ENCODE measurements at regions not wholly inside any gene's neighbourhood (a gene's known extent, or its start where the extent isn't known, plus 50 kb on each side); places are given as distances from the start of the nearest gene placed in this dataset.

DNA sequence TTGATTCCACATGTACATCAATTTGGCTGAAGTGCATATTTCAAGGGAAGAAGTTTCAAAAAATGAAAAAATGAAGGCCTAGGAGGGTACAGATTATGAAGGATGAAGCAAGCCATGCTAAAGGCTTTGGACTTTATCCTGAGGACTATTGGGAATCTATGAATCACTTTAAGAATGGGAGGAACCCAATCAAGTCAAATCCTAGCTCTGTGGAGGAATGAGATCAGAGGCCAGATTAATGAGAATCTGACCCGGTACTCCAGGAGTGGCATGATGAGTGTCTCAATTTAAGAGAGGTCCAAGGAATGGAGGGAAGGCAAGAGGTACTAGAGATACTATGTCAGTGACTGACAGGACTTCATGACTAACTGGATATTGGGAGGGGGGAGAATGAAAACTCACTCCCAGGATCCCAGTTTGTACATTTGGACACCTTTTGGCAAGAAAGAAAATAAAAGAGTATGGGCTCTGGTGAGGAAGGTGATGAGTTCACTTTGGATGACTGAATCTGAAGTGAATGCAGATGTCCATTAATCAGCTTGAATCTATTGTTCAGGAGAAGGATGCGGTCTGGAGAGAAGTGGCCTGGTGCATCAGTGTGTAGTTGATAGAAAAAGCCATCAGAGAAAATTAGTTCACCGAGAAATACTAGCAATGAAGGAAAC is 349.0 kb downstream of the EFNB2 start:
- H3K4me2 ChIP-seq (ENCODE audit: low read length) = no peak overlapping the region
- H3K36me3 ChIP-seq (ENCODE audit: insufficient read depth, low read length) = no peaks in the 10 kb centered on the region
- no peaks in the 10 kb centered on the region for H3K4me1 ChIP-seq (ENCODE audit: insufficient read depth, low read length, poor library complexity, severe bottlenecking)
- intact Hi-C loops (cut with micrococcal nuclease; ENCODE audit: unreplicated experiment) = no loop called here
- ChIA-PET POLR2A (no interaction called here), CTCF (ENCODE audit: unreplicated experiment) (no interaction called here)
- no peak overlapping the region for H3K4me3 ChIP-seq (ENCODE audit: low read depth, low read length, poor library complexity, severe bottlenecking)
- H3K27ac ChIP-seq (ENCODE audit: low read depth, low read length, poor library complexity, severe bottlenecking) = no peak overlapping the region
- no peak for DNase-seq (ENCODE audit: low spot score)
- no peaks in the 10 kb centered on the region for H3K79me2 ChIP-seq (ENCODE audit: insufficient read depth, low read depth, low read length)
- TF ChIP-seq, protein P1, sequence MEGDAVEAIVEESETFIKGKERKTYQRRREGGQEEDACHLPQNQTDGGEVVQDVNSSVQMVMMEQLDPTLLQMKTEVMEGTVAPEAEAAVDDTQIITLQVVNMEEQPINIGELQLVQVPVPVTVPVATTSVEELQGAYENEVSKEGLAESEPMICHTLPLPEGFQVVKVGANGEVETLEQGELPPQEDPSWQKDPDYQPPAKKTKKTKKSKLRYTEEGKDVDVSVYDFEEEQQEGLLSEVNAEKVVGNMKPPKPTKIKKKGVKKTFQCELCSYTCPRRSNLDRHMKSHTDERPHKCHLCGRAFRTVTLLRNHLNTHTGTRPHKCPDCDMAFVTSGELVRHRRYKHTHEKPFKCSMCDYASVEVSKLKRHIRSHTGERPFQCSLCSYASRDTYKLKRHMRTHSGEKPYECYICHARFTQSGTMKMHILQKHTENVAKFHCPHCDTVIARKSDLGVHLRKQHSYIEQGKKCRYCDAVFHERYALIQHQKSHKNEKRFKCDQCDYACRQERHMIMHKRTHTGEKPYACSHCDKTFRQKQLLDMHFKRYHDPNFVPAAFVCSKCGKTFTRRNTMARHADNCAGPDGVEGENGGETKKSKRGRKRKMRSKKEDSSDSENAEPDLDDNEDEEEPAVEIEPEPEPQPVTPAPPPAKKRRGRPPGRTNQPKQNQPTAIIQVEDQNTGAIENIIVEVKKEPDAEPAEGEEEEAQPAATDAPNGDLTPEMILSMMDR (conservative IDR thresholded peaks at IDR 0.05; ENCODE audit: low read length) = no peak
- TF ChIP-seq EZH2phosphoT487 (IDR thresholded peaks at IDR 0.05; ENCODE audit: borderline replicate concordance, low read depth, low read length) = no peak
- no TSS peak for BruUV-seq (replicated peaks)
- H3K9me3 ChIP-seq (ENCODE audit: low read length) = no peaks in the 10 kb centered on the region
- no peaks in the 10 kb centered on the region for H4K20me1 ChIP-seq (ENCODE audit: insufficient read depth, low read length)
- no peaks in the 10 kb centered on the region for H3K9me2 ChIP-seq (ENCODE audit: insufficient read depth, low read length)
- H2AFZ ChIP-seq (ENCODE audit: low read length) = no peak overlapping the region

DNA sequence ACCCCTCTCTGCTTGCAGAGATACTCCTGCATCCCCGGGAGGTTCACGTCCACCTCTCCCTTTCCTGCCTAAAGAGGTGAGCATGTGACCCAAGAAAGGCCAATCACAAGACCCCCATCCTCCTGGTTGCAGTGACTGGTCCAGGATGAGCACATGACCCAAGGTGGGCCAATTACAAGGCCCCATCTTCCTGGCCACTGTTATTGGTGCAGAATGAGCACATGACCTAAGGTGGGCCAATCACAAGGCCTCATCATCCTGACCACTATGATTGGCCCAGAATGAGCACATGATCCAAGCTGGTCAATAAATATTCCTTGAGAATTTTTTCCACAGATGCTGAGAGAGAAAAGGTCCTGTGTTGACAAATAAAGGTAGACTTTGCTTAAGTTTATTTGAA is 350.7 kb downstream of the EFNB2 start:
- no TSS peak for BruUV-seq (replicated peaks)
- H3K36me3 ChIP-seq (ENCODE audit: insufficient read depth, low read length) = no peaks in the 10 kb centered on the region
- no peaks in the 10 kb centered on the region for H4K20me1 ChIP-seq (ENCODE audit: insufficient read depth, low read length)
- H3K27ac ChIP-seq (ENCODE audit: low read depth, low read length, poor library complexity, severe bottlenecking) = no peak overlapping the region
- no peaks in the 10 kb centered on the region for H3K9me2 ChIP-seq (ENCODE audit: insufficient read depth, low read length)
- H3K4me1 ChIP-seq (ENCODE audit: insufficient read depth, low read length, poor library complexity, severe bottlenecking) = no peaks in the 10 kb centered on the region
- no peak overlapping the region for H2AFZ ChIP-seq (ENCODE audit: low read length)
- CTCF ChIA-PET (ENCODE audit: unreplicated experiment) = no interaction called here
- no peak for TF ChIP-seq EZH2phosphoT487 (IDR thresholded peaks at IDR 0.05; ENCODE audit: borderline replicate concordance, low read depth, low read length)
- TF ChIP-seq, protein P1 (conservative IDR thresholded peaks at IDR 0.05; ENCODE audit: low read length) = no peak
- no peaks in the 10 kb centered on the region for H3K79me2 ChIP-seq (ENCODE audit: insufficient read depth, low read depth, low read length)
- H3K4me3 ChIP-seq (ENCODE audit: low read depth, low read length, poor library complexity, severe bottlenecking) = no peak overlapping the region
- no peaks in the 10 kb centered on the region for H3K9me3 ChIP-seq (ENCODE audit: low read length)
- intact Hi-C loops (cut with micrococcal nuclease; ENCODE audit: unreplicated experiment) = no loop called here
- DNase-seq (ENCODE audit: low spot score) = peak; percentile 1
- POLR2A ChIA-PET = no interaction called here
- H3K4me2 ChIP-seq (ENCODE audit: low read length) = no peak overlapping the region

DNA sequence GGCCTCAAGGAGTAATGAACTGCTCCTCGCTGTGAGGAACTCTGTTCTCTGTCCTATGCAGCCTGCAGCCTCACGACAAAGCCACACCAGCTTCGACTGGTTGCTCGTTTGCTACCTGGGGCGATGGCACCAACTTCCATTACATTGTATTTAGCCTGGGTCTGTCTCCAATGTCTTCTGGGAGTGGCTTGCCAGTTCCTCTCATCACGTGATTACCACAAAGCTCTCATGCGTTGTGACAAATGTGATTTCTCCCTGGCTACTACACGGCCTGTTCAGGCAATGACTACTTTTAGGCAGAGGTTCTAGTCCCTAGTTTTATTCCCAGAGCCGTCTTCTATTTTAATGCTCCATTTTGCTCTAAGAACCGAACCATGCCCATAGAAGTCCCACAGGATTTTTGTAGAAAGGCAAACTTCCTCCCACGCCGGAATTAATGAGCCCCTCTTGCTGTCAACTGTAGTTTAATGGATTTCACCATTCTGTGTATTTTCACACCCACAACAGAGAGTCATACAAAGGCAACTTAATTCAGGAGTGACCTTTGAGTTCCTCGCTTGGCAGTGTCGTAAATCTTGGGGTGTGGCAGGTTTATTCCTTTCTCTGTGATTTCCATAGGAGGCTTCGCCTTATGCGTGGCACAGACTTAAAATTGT is 351.9 kb downstream of the EFNB2 start:
- Histone ChIP-seq H2AFZ (ENCODE audit: low read length) (no peak overlapping the region), H4K20me1 (ENCODE audit: insufficient read depth, low read length) (no peaks in the 10 kb centered on the region), H3K4me2 (ENCODE audit: low read length) (no peak overlapping the region), H3K9me3 (ENCODE audit: low read length) (no peaks in the 10 kb centered on the region), H3K79me2 (ENCODE audit: insufficient read depth, low read depth, low read length) (no peaks in the 10 kb centered on the region), H3K4me3 (ENCODE audit: low read depth, low read length, poor library complexity, severe bottlenecking) (no peak overlapping the region), H3K36me3 (ENCODE audit: insufficient read depth, low read length) (no peaks in the 10 kb centered on the region), H3K9me2 (ENCODE audit: insufficient read depth, low read length) (no peaks in the 10 kb centered on the region), H3K27ac (ENCODE audit: low read depth, low read length, poor library complexity, severe bottlenecking) (no peak overlapping the region), H3K4me1 (ENCODE audit: insufficient read depth, low read length, poor library complexity, severe bottlenecking) (no peaks in the 10 kb centered on the region)
- POLR2A ChIA-PET = no interaction called here
- BruUV-seq (replicated peaks) = no TSS peak
- CTCF ChIA-PET (ENCODE audit: unreplicated experiment) = no interaction called here
- no peak for TF ChIP-seq EZH2phosphoT487 (IDR thresholded peaks at IDR 0.05; ENCODE audit: borderline replicate concordance, low read depth, low read length)
- TF ChIP-seq, protein P1 (conservative IDR thresholded peaks at IDR 0.05; ENCODE audit: low read length) = no peak
- intact Hi-C loops (cut with micrococcal nuclease; ENCODE audit: unreplicated experiment) = no loop called here
- no peak for DNase-seq (ENCODE audit: low spot score)

Data from OCI-LY7 (cell line).